Muscle of back (tissue), 3 donors: ENCODE measurements at regions not wholly inside any gene's neighbourhood (a gene's known extent, or its start where the extent isn't known, plus 50 kb on each side); places are given as distances from the start of the nearest gene placed in this dataset.
A peak's percentile ranks its signal among the peaks of the same experiment; 100 is the strongest.

ENCODE experiments used
- DNase-seq, 3 donors: peaks; one replicate each; pipeline versions ENCODE4 v3.0.0 to v3.0.0-alpha.2; 2013

- DNase-seq, result no peak
These were observed 228.9 kb upstream of the HABP2 start for GRCh38 chr10:113323985-113324384.

GRCh38 chr10:113326160-113327111 is 226.4 kb upstream of the HABP2 start:
- DNase-seq, result peak in 1 of 3 donors; percentile 91

- peak in 1 of 3 donors; percentile 71 for DNase-seq
These were observed 223.7 kb upstream of the HABP2 start for GRCh38 chr10:113329121-113329596.

- DNase-seq, result no peak
These were observed 220.9 kb upstream of the HABP2 start for GRCh38 chr10:113331961-113332360.

DNA sequence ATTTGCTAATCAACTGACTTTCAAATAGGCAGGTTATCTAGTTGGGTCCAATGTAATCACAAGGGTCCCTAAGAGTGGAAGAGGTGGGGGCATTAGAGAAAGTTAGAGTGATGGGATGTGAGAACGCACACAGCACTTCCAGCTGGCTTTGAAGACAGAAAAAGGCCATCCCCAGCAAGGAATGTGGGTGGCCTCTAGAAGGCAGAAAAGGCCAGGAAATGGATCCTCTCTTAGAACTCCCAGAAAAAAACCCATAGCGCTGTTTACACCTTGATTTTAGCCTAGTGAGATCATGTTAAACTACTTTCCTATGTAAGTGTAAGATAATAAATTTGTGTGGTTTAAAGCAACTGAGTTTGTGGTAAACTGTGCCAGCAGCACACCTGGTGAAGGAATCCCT is 219.5 kb upstream of the HABP2 start:
- no peak for DNase-seq

DNA sequence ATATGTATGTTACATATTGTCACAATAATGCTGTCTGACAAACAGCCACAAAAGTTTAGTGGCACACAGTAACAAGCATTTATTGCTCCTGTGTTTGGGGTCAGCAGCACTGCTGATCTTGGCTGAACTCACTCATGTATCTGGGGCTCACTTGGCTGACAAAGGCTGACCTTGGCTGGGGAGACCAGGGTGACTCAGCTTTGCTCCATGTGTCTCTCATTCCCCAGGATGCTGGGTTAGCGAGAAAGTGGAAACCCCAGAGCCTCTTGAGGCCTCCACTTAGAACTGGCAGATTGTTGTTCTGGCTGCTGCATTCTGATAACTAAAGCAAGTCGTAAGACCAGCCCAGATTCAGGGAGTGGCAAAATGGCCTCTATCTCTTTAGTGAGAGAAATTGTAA is 217.3 kb upstream of the HABP2 start:
- DNase-seq, result peak in 1 of 3 donors; percentile 64

DNA sequence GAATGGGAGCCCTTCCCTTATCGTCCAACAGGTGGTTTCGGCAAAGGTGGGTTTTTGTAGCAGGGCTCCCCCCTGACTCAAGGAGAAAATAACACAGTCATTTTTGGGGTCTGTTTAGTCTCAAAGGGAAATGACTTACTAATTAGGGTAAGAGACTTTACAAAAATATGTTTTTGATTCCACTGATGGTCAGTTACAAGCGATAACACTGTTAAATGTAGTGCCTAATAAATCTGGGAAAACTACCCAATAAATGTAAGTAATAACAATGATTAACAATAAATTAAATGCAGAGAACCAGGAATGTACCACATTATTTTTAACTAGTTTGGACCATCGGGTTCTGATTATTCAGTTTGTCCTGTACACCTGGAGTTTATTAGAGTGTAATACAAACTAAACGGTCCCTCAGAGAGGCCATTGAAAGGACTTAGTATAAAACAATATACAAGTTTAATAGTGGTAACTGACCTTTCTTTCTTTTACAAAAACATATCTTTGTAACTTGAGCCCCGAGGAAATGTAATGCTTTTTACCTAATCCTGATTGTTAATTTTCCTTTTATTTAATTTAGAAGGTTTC is 216.2 kb upstream of the HABP2 start:
- no peak for DNase-seq

- DNase-seq, result peak in 2 of 3 donors; percentile 41 to 60
These were observed 215.7 kb upstream of the HABP2 start for GRCh38 chr10:113337142-113337541.

DNA sequence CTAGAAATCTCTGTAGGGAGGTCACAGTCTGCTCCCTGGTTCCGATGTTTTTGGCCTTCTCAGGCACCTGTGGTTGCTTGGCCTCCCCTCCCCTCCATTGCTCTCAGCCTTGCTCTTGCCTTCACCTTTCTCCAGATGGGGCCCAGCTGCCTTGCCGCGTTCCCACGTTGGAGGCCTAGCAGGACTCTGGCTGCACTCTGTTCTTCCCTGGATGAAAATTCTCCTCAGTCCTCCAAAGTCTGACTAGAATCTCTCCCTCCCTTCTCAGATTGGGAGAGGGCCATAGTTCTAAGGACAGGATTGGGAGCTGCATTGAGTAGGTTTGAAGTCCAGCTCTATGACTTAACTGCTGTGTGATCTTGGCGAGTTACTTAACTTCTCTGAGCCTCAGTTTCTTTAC is 213.7 kb upstream of the HABP2 start:
- peak in 1 of 3 donors; percentile 64 for DNase-seq

DNA sequence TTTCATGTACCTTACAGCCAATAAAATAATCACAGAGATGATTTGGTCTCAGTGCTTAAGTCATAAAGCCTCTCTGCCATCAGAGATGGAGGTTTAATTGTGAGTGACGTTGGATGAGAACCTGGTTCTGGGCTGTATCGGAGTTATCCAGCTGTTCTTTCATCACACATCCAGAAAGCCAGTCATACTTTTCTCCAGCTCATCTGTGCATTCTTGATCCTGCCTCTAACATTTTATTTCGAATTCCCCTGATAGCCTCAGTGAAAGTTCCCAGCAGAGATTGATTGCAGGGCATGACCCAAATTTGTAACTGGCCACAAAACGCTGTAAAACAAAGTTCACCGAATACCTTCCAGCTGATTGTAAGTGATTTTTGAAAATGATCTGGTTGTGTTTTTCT is 212.6 kb upstream of the HABP2 start:
- peak; percentile 63 to 83 (median 73) for DNase-seq

GRCh38 chr10:113341138-113341537 is 211.7 kb upstream of the HABP2 start:
- DNase-seq, result no peak

- DNase-seq, result peak in 1 of 3 donors; percentile 58
These were observed 206.8 kb upstream of the HABP2 start for GRCh38 chr10:113345826-113346624.

DNA sequence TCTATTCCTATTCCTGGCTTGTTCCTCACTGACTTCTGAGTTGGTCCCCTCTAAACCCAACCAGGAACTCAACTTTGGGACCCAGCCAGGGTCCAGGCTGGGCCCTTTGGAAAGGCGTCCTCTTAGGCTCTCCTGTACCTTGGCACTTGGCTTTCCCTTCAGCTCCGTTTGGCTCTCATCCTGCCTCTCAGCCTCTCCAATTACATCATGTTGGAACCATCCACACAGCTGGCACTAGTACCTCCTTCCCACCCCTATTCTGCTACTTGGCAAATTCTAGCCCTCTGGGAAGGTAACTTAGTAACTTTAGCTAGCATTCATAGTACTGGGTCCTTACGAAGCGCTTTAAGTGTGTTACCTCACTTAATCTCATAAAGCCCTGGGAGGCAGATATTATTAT is 205.3 kb upstream of the HABP2 start:
- peak in 1 of 3 donors; percentile 52 for DNase-seq

DNA sequence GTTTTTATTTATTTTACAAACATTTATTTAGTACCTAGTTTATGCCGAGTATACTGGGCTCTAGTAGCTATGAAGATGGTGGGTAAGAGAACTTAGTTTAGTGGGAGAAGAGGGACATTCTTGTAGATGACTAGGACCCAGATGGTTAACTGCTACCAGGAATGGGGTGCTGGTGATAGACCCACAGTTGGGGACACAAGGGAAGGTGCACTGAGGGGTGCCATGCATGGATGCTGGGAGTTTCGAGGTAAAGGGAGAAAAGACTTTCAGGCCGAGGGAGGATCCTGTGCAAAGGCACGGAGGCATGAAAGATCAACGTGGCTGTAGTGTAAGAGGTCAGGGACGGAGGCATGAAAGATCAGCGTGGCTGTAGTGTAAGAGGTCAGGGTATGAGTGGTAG is 204.2 kb upstream of the HABP2 start:
- DNase-seq, result no peak

- DNase-seq, result no peak
These were observed 202.4 kb upstream of the HABP2 start for GRCh38 chr10:113350311-113351040.

GRCh38 chr10:113354711-113355110 is 198.1 kb upstream of the HABP2 start:
- DNase-seq, result peak in 1 of 3 donors; percentile 61

- DNase-seq, result peak in 1 of 3 donors; percentile 38
These were observed 195.8 kb upstream of the HABP2 start for GRCh38 chr10:113356794-113357680.

- DNase-seq, result no peak
These were observed 195.1 kb upstream of the HABP2 start for GRCh38 chr10:113357681-113358300.

DNA sequence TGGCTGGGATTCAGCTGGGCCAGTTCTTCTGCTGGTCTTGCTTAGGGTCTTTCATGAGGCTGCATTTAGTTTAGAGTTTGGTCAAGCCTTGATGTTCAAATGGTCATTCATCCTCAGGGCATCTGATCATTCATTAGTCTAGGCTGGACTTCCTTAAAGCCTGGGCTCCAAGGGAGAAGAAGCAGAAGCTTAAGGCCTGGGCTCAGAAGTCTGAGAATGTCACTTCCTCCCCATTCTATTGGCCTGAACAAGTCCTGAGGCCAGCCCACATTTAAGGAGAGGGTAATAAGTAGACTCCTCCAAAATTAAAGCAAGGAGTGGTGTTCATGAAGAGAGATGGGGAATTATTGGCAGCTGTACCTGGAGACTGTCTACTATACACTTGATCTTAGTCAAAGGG is 193.2 kb upstream of the HABP2 start:
- DNase-seq, result no peak

- no peak for DNase-seq
These were observed 192.0 kb upstream of the HABP2 start for GRCh38 chr10:113360870-113361269.
